Lower leg skin (tissue), 3 donors: ENCODE measurements at regions not wholly inside any gene's neighbourhood (a gene's known extent, or its start where the extent isn't known, plus 50 kb on each side); places are given as distances from the start of the nearest gene placed in this dataset.

Source experiments
- POLR2A ChIP-seq, 2 donors: fragments of 450-650 bp; IDR thresholded peaks; one replicate each; pipeline ENCODE4 v1.6.1; 2016 to 2017; ENCODE audit warnings: antibody characterized with exemption in 2 of 2, mild to moderate bottlenecking in 1 of 2, moderate library complexity in 1 of 2
- TF ChIP-seq, protein P1 (sequence below), 3 donors: fragments of 450-650 bp; IDR thresholded peaks; one replicate each; pipeline ENCODE4 v1.5.1; 2016; ENCODE audit warnings: antibody characterized with exemption in 3 of 3, mild to moderate bottlenecking in 3 of 3, moderate library complexity in 2 of 3

DNA sequence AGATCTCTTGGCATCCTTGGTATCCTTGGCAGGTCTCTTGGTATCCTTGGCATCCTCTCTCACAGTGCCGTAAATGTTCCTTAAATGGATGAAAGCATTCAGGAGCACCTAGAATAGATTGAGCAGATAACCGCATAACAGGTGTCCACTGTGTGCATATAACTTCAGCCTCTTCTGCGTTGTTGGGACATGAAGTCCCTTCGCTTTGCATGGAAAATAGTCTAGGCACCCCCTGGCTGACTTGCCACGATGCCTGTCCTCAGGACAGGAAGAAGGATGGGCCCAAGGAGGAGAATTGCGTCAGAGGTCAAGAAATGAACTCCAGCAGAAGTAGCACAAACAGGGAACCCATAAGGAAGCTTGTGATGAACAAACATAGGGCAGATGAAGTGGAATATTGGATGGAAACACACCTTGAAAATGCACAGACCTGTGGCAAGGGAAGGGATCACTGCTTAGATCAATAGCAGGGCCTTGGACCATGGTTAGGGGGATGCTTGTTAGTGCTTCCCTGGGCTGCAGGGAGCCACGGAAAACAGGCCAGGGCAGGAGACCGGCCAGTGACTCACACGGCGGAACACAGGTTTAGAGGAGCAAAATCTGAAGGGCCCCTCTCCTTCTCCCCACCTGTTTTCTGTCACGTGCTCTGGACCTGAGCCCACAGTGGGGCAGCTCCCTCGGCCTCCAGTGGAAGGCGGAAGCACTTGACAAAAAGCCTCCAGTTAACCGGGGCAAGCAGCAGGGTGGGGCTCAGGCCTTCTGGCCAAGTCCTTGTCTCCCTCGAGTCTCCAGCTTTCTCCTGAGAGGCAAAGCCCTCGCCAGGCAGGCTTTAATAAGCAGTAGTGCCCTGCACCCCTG lies 99.2 kb upstream of the ASAP2 start:
- no peak for TF ChIP-seq POLR2A (IDR thresholded peaks at IDR 0.05)
- TF ChIP-seq, protein P1, sequence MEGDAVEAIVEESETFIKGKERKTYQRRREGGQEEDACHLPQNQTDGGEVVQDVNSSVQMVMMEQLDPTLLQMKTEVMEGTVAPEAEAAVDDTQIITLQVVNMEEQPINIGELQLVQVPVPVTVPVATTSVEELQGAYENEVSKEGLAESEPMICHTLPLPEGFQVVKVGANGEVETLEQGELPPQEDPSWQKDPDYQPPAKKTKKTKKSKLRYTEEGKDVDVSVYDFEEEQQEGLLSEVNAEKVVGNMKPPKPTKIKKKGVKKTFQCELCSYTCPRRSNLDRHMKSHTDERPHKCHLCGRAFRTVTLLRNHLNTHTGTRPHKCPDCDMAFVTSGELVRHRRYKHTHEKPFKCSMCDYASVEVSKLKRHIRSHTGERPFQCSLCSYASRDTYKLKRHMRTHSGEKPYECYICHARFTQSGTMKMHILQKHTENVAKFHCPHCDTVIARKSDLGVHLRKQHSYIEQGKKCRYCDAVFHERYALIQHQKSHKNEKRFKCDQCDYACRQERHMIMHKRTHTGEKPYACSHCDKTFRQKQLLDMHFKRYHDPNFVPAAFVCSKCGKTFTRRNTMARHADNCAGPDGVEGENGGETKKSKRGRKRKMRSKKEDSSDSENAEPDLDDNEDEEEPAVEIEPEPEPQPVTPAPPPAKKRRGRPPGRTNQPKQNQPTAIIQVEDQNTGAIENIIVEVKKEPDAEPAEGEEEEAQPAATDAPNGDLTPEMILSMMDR (IDR thresholded peaks at IDR 0.05) = no peak
